SHP77 (cell line): ENCODE measurements at regions not wholly inside any gene's neighbourhood (a gene's known extent, or its start where the extent isn't known, plus 50 kb on each side); places are given as distances from the start of the nearest gene placed in this dataset.
"Not testable (repeated sequence)": the region's sequence is repeated elsewhere in the genome, so short reads cannot be mapped to it uniquely, and the experiment has no call there.

Experiments
- DNase-seq, 2 experiments: peaks; one replicate each; lab custom pipeline; 2025; lab: John Stamatoyannopoulos, UW

DNA sequence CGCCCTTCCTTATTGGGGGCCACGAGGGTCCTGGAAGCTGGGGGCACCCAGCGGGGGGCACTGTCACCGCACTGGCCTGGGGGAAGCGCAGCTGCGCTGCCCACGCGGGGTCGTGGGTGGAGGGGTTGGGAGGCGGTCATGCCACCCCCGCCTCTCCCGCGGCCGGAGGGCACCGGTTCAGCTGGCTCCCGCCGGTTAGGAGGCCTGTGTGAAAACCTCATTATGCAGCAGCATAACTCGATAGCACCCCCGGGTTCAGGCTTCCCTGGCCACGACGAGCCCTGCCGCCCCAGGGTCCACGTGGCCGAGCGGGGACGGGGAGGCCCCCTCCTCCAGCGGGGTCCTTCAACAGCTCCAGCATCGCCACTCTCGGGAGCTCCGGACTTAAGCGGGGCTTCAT is 91.2 kb upstream of the ERCC6L2 start:
- no peak for DNase-seq

DNA sequence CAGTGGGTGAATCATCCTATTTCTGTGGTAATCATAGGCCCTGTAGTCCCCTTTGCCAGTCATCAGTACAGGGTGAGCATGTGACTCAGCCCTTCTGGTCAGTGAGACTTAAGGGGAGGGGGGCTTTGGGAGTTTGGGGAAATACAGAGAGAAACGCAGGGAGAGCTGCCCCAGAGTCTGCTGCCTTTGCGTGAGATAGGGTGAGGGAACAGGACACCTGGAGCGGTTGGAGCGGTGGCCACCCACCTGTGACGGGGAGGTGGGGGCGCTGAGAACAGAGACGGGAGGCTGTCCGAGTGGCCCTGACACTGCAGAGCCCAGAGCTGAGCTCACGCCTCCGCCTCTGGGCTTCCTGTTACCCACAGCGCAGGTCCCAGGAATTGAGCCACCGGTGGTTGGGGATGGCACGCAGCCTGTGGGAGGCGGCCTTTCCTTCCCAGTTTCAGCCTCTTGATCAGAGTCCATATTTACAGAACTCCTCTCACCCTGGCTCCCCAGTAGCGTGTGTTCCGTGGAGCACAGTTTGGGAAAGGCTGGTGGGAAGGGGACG is 92.0 kb upstream of the ERCC6L2 start:
- DNase-seq = no peak

DNA sequence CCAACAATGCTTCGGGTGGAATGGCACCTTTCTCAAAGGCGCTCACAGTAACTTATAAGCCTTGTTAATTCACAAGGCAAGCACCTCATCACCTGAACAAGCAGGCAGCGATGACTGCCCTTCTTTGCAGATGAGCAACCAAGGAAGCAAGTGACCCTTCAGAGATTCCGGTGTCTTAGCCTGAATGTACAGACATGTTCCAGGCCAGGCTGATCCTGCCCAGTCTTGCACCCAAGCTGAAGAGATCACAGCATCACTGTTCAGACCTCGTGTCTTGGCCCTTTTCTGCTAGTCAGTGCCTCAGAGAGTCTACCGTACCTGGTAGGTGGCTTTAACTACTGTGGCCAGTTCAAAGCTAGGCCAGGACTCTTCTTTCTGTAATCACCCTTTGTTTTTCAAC is 94.7 kb upstream of the ERCC6L2 start:
- no peak for DNase-seq

GRCh38 chr9:95780121-95780520 is 95.4 kb upstream of the ERCC6L2 start:
- DNase-seq = no peak

- DNase-seq = not testable (repeated sequence)
Observed at GRCh38 chr9:95779597-95779996, 95.9 kb upstream of the ERCC6L2 start.

DNA sequence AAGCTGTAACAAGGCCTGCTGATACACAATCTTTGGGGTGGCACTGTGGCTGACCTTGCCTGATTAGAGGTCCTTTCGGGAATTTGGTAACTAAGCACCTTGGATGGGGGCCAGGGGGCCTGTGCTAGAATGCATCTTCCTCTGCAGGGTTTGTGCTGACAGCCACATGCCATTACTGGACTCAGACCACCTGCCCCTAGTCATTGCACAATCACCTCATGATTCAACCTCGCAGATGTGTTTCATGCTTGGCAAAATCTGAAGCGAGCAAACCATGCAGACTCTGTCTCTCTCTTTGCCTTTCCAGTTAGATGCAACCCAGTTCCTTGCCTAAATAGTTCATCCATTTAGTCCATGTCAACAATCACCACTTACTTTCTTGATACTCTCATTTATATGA is 96.5 kb upstream of the ERCC6L2 start:
- DNase-seq = peak; percentile 23 to 30

GRCh38 chr9:95777136-95777535 is 98.4 kb upstream of the ERCC6L2 start:
- DNase-seq = no peak

GRCh38 chr9:95776176-95776575 is 99.3 kb upstream of the ERCC6L2 start:
- no peak for DNase-seq

DNA sequence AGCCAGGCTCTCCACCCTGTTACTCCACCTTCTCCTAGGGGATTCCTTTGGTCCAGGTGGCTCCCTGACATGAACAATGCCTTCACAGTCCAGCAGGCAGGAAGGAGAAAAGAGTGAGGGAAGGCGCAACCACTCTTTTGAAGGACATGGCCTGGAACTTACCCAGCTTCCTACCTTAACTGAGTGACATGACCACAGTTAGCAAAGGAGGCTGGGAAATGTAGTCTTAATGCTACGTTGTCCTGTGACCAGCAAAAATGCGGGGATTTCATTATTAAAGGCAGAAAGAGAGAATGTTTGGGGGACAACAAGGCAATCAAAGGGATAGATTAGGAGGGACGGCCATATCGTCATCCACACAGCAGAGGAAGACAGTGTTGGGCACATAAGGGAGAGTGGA is 100.3 kb upstream of the ERCC6L2 start:
- DNase-seq = no peak

GRCh38 chr9:95773053-95773418 is 102.5 kb upstream of the ERCC6L2 start:
- no peak for DNase-seq

DNA sequence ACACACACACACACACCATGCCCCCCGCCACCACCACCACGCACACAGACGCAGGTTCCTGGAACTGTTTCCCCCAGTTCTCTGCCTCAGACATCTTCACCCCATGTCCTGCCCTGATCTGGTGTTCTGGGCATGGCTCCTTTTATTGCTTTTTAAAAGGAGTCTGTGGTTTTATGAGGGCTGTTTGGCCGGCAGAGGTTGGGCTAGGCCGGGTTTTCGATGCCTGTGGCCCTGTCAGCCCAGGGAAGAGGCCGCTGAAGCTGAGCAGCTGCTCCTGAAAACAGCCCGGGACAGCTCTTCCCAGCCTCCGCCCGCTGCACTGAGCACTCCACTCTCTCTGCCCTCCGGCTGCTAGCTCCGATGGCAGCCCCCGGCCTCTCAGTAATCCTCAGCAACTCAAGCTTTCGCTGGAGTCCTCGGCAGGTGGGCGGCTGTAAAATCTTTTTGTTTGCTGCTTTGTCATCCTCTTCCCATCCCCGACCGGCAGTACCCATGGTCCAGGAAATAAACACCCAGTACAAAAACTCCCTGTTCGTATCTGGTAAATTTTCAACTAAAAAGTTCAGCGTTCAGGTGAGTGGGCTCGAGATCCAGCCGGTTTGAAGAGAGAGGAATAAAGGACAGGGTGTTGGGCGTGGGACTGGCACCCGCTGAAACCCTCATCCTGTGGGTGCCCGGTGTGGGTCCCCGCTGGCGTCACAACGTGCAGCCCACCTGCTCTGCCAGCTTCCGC is 103.0 kb upstream of the ERCC6L2 start:
- no peak for DNase-seq

GRCh38 chr9:95771556-95772246 is 103.8 kb upstream of the ERCC6L2 start:
- DNase-seq = no peak

- no peak for DNase-seq
Observed at GRCh38 chr9:95770653-95771131, 104.8 kb upstream of the ERCC6L2 start.

GRCh38 chr9:95769909-95770433 is 105.5 kb upstream of the ERCC6L2 start:
- no peak for DNase-seq

DNA sequence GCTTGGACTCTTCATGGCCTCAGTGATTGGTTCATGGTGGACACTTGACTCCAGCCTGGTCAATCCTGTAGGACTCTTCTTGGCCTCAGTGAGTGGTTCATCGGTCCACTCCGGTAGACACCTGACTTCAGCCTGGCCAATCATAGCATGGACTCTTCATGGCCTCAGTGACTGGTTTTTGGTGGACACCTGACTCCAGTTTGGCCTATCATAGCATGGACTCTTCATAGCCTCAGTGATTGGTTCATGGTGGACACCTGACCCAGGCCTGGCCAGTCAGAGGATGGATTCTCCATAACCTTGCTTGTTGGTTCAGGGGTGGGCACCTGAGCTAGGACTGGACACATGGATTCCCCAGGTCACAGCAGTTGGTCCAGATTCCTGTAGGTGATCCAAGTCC is 106.0 kb upstream of the ERCC6L2 start:
- no peak for DNase-seq

DNA sequence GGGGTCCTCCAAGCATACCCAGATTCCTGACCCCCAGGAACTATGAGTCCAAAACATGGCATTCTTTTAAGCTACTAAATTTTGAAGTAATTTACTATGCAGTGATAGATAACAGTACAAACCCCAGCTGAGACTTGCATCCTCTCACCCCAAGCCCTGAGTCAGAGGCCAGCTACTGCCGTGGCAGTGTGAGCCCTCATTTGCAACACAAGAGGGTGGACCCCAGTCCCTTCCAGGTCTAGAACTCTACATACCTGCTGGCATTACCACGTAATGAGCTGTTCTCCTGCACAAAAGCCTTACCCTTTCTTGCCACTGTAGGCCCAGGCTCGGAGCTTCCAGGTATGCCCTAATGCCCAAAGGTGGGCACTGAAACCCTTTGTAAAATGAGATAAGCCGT is 108.6 kb upstream of the ERCC6L2 start:
- no peak for DNase-seq

DNA sequence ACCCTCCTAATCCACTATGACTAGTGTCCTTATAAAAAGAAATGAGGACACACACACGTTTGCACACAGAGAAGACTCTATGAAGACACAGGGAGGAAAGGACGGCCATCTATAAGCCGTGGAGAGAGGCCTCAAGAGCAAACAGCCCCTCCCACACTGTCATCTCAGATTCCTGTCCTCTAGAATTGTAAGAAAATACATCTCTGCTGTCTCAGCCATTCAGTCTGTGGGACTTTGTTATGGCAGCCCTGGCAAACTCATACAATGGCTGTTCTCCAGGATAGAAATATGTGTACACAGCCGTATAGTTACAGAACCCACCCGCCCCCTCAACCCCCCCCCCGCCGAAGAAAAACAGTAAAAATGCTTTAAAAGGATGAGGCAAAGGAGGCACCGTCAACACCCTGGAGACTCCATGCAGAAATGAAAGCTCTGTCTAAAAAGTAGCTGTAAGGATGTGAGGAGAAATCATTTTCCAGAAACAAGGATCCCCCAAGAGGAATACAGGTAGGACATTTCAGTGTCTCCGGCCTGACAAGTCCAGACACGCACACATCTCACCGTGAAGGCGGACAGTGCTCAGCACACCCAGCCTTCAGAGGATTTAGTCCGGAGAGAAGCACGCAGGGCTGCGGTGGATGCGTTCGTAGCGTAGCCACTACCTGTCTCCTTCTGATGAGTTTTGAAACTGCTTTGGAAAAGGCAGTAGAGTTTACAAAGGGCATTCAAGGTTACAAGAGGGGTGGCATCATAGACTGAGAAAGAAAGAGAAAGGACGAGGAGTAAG is 110.8 kb upstream of the ERCC6L2 start:
- DNase-seq = peak; percentile 13 to 23

- no peak for DNase-seq
Observed at GRCh38 chr9:95763983-95764382, 111.5 kb upstream of the ERCC6L2 start.

DNA sequence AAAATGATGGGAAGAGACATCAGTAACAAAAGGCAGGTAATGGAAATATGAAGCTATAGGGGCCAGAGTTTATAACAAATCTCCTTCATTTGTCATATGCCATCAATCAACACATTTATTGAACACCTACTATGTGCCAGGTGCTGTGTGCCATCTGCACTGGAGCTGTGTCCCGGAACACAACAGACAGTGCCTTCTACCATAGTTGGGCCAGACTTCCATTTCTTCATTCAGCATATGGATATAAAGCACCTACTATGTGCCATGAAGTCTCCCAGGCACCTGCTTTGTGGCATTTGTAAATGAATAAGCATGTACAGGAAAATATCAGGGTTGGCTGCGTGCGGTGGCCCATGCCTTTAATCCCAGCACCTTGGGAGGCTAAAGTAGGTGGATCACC is 112.5 kb upstream of the ERCC6L2 start:
- DNase-seq = no peak

GRCh38 chr9:95762322-95762721 is 113.2 kb upstream of the ERCC6L2 start:
- no peak for DNase-seq

DNA sequence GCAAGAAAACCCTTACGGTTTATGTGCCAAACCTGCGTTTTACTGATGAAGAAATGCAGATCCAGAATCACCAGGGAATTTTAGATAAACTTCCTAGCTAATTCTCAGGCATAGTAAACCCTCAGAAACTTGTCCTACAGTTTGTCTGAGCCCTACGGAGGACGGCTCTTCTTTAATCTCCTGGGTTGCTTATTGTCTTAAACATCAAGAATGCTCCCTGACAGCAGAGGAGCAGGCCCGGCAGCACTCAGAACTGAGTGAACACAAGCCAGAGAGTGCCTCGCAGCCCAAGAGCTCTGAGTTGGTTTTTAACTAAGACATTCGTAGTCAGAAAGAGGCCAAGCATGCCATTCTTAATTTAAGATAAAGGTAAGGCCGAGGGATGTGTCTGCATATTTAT is 114.7 kb upstream of the ERCC6L2 start:
- no peak for DNase-seq

DNA sequence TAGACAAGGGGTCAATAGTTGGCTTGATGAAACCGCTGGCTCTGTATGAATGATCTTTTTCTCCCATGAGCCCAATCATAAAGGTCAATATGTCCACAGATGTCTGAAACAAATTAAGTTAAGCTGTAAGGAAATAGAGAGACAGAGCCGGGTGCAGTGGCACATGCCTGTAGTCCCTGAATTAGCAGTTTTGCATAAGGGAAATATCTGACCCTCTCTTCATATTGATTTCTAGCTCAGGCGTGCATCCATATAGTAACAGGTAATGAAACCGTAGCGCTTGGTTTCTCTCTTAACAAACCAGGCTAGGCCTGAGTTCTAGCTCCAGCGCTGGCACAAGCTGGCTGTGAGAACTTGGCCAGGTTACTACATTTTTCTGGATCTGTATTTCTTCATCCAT is 118.1 kb upstream of the ERCC6L2 start:
- DNase-seq = no peak
